SH-SY5Y (cell line): ENCODE measurements at regions not wholly inside any gene's neighbourhood (a gene's known extent, or its start where the extent isn't known, plus 50 kb on each side); places are given as distances from the start of the nearest gene placed in this dataset.

Experiments used
- GATA2 ChIP-seq: IDR thresholded peaks from 2 replicates; pipeline ENCODE4 v1.6.1; 2011; ENCODE audit warnings: mild to moderate bottlenecking, low read depth, low read length
- GATA3 ChIP-seq: IDR thresholded peaks from 2 replicates; pipeline ENCODE4 v1.6.1; 2011; ENCODE audit warnings: low read depth, mild to moderate bottlenecking, low read length, moderate library complexity

- TF ChIP-seq GATA2 (no peak), GATA3 (no peak)
Observed at GRCh38 chr18:22268641-22269128, 99.3 kb downstream of the GATA6 start.
